Fibroblast of lung (primary cell): ENCODE measurements at regions not wholly inside any gene's neighbourhood (a gene's known extent, or its start where the extent isn't known, plus 50 kb on each side); places are given as distances from the start of the nearest gene placed in this dataset.

Experiments
- EZH2 ChIP-seq: IDR thresholded peaks from 2 replicates; pipeline ENCODE4 v1.5.1; 2012; ENCODE audit warnings: low read length, control low read depth, mild to moderate bottlenecking; ENCODE audit errors: missing control alignments
- TF ChIP-seq, protein P1 (sequence below), 2 donors: IDR thresholded peaks in 1 of 2; conservative IDR thresholded peaks in 1 of 2; 1 replicate in 1 of 2; 2 replicates in 1 of 2; pipeline ENCODE4 v1.5.1; 2011 to 2012; ENCODE audit warnings: low read length in 2 of 2, control low read depth in 1 of 2, inconsistent platforms in 1 of 2, low read depth in 1 of 2, mild to moderate bottlenecking in 1 of 2

DNA sequence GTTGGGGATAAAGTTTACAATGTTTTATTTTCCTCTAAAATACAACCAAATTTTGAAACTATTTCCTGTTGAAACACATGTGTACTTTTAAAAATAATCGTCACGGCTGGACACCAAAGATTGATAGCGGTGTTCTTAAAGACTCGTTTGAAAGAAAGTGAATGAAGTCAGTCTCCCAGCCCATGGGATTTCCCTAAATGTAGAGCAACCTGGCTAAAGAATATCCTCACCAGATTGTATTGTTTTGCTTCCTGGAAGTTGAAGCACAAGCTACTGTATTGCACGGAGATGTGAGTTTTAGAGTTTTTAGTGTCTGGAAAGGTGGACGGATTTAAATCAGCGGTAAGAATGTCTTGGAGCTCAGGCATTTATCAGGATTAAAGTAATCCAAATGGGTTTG lies 189.5 kb downstream of the THBS2 start:
- TF ChIP-seq, protein P1, sequence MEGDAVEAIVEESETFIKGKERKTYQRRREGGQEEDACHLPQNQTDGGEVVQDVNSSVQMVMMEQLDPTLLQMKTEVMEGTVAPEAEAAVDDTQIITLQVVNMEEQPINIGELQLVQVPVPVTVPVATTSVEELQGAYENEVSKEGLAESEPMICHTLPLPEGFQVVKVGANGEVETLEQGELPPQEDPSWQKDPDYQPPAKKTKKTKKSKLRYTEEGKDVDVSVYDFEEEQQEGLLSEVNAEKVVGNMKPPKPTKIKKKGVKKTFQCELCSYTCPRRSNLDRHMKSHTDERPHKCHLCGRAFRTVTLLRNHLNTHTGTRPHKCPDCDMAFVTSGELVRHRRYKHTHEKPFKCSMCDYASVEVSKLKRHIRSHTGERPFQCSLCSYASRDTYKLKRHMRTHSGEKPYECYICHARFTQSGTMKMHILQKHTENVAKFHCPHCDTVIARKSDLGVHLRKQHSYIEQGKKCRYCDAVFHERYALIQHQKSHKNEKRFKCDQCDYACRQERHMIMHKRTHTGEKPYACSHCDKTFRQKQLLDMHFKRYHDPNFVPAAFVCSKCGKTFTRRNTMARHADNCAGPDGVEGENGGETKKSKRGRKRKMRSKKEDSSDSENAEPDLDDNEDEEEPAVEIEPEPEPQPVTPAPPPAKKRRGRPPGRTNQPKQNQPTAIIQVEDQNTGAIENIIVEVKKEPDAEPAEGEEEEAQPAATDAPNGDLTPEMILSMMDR (conservative IDR thresholded peaks at IDR 0.05 in 1 of 2, IDR thresholded peaks at IDR 0.05 in 1 of 2; ENCODE audit: low read depth in 1 of 2, low read length in 2 of 2), result no peak
- TF ChIP-seq EZH2, result no peak
